ENCODE measurements at regions not wholly inside any gene's neighbourhood (a gene's known extent, or its start where the extent isn't known, plus 50 kb on each side); places are given as distances from the start of the nearest gene placed in this dataset.

- Histone ChIP-seq H3K4me3 (replicated peaks; ENCODE audit: low read depth, low read length) (no peak overlapping the region), H3K36me3 (ENCODE audit: control insufficient read depth, insufficient read depth, low read length) (no peaks in the 10 kb centered on the region), H3K27me3 (replicated peaks; ENCODE audit: control insufficient read depth, insufficient read depth, low read length) (no peaks in the 10 kb centered on the region)
- DNase-seq (ENCODE audit: extremely low read depth, insufficient read length), result no peak
- TF ChIP-seq CTCF (IDR thresholded peaks at IDR 0.05; ENCODE audit: insufficient read depth, low read length, poor library complexity, severe bottlenecking), result no peak
These were observed 244.0 kb downstream of the TMEM114 start for GRCh38 chr16:8346294-8346693.

GRCh38 chr16:8342276-8342675, 248.0 kb downstream of the TMEM114 start:
- Histone ChIP-seq H3K36me3 (ENCODE audit: control insufficient read depth, insufficient read depth, low read length) (no peaks in the 10 kb centered on the region), H3K4me3 (replicated peaks; ENCODE audit: low read depth, low read length) (no peak overlapping the region), H3K27me3 (replicated peaks; ENCODE audit: control insufficient read depth, insufficient read depth, low read length) (no peaks in the 10 kb centered on the region)
- no peak for DNase-seq (ENCODE audit: extremely low read depth, insufficient read length)
- TF ChIP-seq CTCF (IDR thresholded peaks at IDR 0.05; ENCODE audit: insufficient read depth, low read length, poor library complexity, severe bottlenecking), result no peak

- no peak overlapping the region for H3K4me3 ChIP-seq (replicated peaks; ENCODE audit: low read depth, low read length)
- no peak for DNase-seq (ENCODE audit: extremely low read depth, insufficient read length)
- no peak for TF ChIP-seq CTCF (IDR thresholded peaks at IDR 0.05; ENCODE audit: insufficient read depth, low read length, poor library complexity, severe bottlenecking)
These were observed 259.6 kb downstream of the TMEM114 start for GRCh38 chr16:8330761-8331160.

GRCh38 chr16:8326232-8326631, 264.1 kb downstream of the TMEM114 start:
- TF ChIP-seq CTCF (IDR thresholded peaks at IDR 0.05; ENCODE audit: insufficient read depth, low read length, poor library complexity, severe bottlenecking), result no peak
- Histone ChIP-seq H3K4me3 (replicated peaks; ENCODE audit: low read depth, low read length) (no peak overlapping the region), H3K27me3 (replicated peaks; ENCODE audit: control insufficient read depth, insufficient read depth, low read length) (no peaks in the 10 kb centered on the region), H3K36me3 (ENCODE audit: control insufficient read depth, insufficient read depth, low read length) (no peaks in the 10 kb centered on the region)
- no peak for DNase-seq (ENCODE audit: extremely low read depth, insufficient read length)

More at GRCh38 chr16:8330761-8331160, 259.6 kb downstream of the TMEM114 start:
- H3K27me3 ChIP-seq (replicated peaks; ENCODE audit: control insufficient read depth, insufficient read depth, low read length), result no peaks in the 10 kb centered on the region
- no peaks in the 10 kb centered on the region for H3K36me3 ChIP-seq (ENCODE audit: control insufficient read depth, insufficient read depth, low read length)

GRCh38 chr16:8323153-8323552, 267.2 kb downstream of the TMEM114 start:
- Histone ChIP-seq H3K36me3 (ENCODE audit: control insufficient read depth, insufficient read depth, low read length) (no peaks in the 10 kb centered on the region), H3K4me3 (replicated peaks; ENCODE audit: low read depth, low read length) (no peak overlapping the region), H3K27me3 (replicated peaks; ENCODE audit: control insufficient read depth, insufficient read depth, low read length) (no peaks in the 10 kb centered on the region)
- DNase-seq (ENCODE audit: extremely low read depth, insufficient read length), result no peak
- no peak for TF ChIP-seq CTCF (IDR thresholded peaks at IDR 0.05; ENCODE audit: insufficient read depth, low read length, poor library complexity, severe bottlenecking)

GRCh38 chr16:8320131-8320530, 270.2 kb downstream of the TMEM114 start:
- Histone ChIP-seq H3K36me3 (ENCODE audit: control insufficient read depth, insufficient read depth, low read length) (no peaks in the 10 kb centered on the region), H3K27me3 (replicated peaks; ENCODE audit: control insufficient read depth, insufficient read depth, low read length) (no peaks in the 10 kb centered on the region), H3K4me3 (replicated peaks; ENCODE audit: low read depth, low read length) (no peak overlapping the region)
- DNase-seq (ENCODE audit: extremely low read depth, insufficient read length), result no peak
- no peak for TF ChIP-seq CTCF (IDR thresholded peaks at IDR 0.05; ENCODE audit: insufficient read depth, low read length, poor library complexity, severe bottlenecking)
